OCI-LY1 (cell line): ENCODE measurements at regions not wholly inside any gene's neighbourhood (a gene's known extent, or its start where the extent isn't known, plus 50 kb on each side); places are given as distances from the start of the nearest gene placed in this dataset.

Source experiments
- CTCF ChIP-seq: fragments of 200-600 bp; sonication (generic), shearing (Covaris generic); IDR thresholded peaks from 2 replicates; pipeline ENCODE4 v1.5.1; 2017; ENCODE audit warnings: mild to moderate bottlenecking, antibody characterized with exemption, low read length, moderate library complexity, mixed read lengths
- EZH2 ChIP-seq: fragments of 200-600 bp; sonication (generic), shearing (Covaris generic); IDR thresholded peaks from 2 replicates; pipeline ENCODE4 v1.8.0; 2017; ENCODE audit warnings: borderline replicate concordance, mixed run types, mild to moderate bottlenecking, antibody characterized with exemption, low read length, moderate library complexity, mixed read lengths

GRCh38 chr14:22065347-22065746 lies 391.7 kb upstream of the OR4E1 start:
- no peak for TF ChIP-seq CTCF
- no peak for TF ChIP-seq EZH2
